ENCODE measurements at regions not wholly inside any gene's neighbourhood (a gene's known extent, or its start where the extent isn't known, plus 50 kb on each side); places are given as distances from the start of the nearest gene placed in this dataset.

DNA sequence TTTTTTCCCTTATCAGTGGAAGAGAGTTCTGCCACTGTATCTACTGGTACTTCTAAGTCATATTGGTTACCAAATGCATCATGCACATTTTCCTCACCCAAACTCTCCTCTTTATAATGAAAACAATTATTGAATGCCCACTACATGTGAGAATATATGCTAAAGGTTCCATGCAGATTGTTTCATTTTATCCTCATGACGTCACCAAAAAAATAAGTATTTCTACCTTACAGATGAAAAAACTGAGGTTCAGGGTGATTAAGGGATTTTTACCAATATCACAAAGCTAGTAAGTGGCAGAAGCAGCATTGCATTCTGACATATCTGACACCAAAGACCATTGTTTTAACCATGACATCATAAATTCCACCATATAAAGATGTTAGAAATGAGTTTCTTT is 51.9 kb upstream of the ZEB2 start:
- DNase-seq (ENCODE audit: low read depth): no peak
- H3K4me3 ChIP-seq (ENCODE audit: low read depth, low read length): no peak overlapping the region

DNA sequence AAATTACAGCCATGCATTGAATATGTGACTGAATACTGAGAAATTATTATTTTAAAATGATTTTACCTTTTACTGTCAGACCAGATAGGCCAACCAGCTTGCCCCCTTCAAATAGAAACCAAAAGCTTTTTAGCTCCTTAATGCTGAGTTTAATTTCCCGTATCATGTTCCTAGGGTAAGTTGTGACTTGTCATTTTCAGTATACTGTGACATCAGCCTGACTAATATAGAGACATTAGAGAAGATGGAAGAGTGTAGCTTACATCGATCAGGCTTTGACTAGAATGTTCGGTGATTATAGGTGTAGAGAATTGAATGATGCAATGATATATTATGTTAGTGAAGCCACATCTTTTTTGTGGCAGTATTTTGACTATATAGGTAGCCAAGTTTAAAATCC is 50.6 kb upstream of the ZEB2 start:
- no peak overlapping the region for H3K4me3 ChIP-seq (ENCODE audit: low read depth, low read length)
- no peak for DNase-seq (ENCODE audit: low read depth)

Measured in skeletal muscle cell (primary cell).